Transverse colon (tissue), 4 donors: ENCODE measurements at regions not wholly inside any gene's neighbourhood (a gene's known extent, or its start where the extent isn't known, plus 50 kb on each side); places are given as distances from the start of the nearest gene placed in this dataset.

Experiments used
- CTCF ChIP-seq, 5 experiments: fragments of 200-600 bp in 3 of 5; fragments of 450-650 bp in 2 of 5; sonication (generic) in 3 of 5; IDR thresholded peaks; 1 replicate in 2 of 5; 2 replicates in 3 of 5; pipeline ENCODE4 v1.5.1; 2016 to 2017; ENCODE audit warnings: antibody characterized with exemption in 5 of 5, inconsistent platforms in 3 of 5, mild to moderate bottlenecking in 2 of 5, moderate library complexity in 1 of 5
- EP300 ChIP-seq: sonication (generic); formaldehyde crosslinking; IDR thresholded peaks from one replicate; pipeline ENCODE4 v1.6.1; 2017; ENCODE audit warnings: antibody characterized with exemption, low read depth
- POLR2AphosphoS5 ChIP-seq, 3 donors: sonication (generic); formaldehyde crosslinking; IDR thresholded peaks; one replicate each; pipeline ENCODE4 v1.6.1; 2016; ENCODE audit warnings: antibody characterized with exemption in 3 of 3

DNA sequence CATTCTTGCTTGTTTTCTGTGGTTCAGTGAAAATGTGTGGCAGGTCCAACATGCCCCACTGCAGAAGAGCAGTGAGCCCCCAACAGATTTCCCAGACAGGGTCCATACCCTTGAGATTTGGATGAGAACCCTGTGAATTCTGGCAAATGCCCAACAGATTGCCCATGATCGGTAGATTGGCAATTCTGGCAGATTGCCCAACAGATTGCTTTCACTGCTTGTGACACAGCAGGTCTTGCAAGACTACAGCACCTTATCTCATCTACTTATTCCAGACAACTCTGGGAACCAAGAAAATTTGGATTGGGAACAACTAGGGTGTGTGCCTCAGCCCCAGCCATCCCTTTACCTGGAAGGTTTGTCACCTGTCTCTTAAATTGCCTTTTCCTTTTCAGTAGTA is 143.7 kb upstream of the COL1A2 start:
- no peak for TF ChIP-seq CTCF (IDR thresholded peaks at IDR 0.05)
- no peak for TF ChIP-seq POLR2AphosphoS5 (IDR thresholded peaks at IDR 0.05)
- TF ChIP-seq EP300: no peak
